HL-60 (cell line): ENCODE measurements at regions not wholly inside any gene's neighbourhood (a gene's known extent, or its start where the extent isn't known, plus 50 kb on each side); places are given as distances from the start of the nearest gene placed in this dataset.

Experiments
- CTCF ChIP-seq: IDR thresholded peaks from one replicate; pipeline ENCODE4 v1.5.1; 2011; ENCODE audit warnings: low read length, control low read depth, inconsistent platforms; ENCODE audit not compliant: insufficient read depth
- GABPA ChIP-seq: IDR thresholded peaks from 2 replicates; pipeline ENCODE4 v1.6.1; 2012; ENCODE audit warnings: low read depth
- POLR2AphosphoS5 ChIP-seq: IDR thresholded peaks from 2 replicates; pipeline ENCODE4 v1.6.1; 2012; ENCODE audit warnings: low read depth
- SPI1 ChIP-seq: IDR thresholded peaks from 2 replicates; pipeline ENCODE4 v1.6.1; 2012; ENCODE audit warnings: low read depth, mild to moderate bottlenecking, borderline replicate concordance
- TF ChIP-seq, protein P1 (sequence below): IDR thresholded peaks from 2 replicates; pipeline ENCODE4 v1.6.1; 2012; ENCODE audit warnings: low read depth; ENCODE audit not compliant: insufficient replicate concordance

GRCh38 chrX:63012574-63012973 is 338.6 kb downstream of the SPIN4 start:
- TF ChIP-seq CTCF (no peak), SPI1 (no peak), POLR2AphosphoS5 (no peak), GABPA (no peak)
- TF ChIP-seq, protein P1, sequence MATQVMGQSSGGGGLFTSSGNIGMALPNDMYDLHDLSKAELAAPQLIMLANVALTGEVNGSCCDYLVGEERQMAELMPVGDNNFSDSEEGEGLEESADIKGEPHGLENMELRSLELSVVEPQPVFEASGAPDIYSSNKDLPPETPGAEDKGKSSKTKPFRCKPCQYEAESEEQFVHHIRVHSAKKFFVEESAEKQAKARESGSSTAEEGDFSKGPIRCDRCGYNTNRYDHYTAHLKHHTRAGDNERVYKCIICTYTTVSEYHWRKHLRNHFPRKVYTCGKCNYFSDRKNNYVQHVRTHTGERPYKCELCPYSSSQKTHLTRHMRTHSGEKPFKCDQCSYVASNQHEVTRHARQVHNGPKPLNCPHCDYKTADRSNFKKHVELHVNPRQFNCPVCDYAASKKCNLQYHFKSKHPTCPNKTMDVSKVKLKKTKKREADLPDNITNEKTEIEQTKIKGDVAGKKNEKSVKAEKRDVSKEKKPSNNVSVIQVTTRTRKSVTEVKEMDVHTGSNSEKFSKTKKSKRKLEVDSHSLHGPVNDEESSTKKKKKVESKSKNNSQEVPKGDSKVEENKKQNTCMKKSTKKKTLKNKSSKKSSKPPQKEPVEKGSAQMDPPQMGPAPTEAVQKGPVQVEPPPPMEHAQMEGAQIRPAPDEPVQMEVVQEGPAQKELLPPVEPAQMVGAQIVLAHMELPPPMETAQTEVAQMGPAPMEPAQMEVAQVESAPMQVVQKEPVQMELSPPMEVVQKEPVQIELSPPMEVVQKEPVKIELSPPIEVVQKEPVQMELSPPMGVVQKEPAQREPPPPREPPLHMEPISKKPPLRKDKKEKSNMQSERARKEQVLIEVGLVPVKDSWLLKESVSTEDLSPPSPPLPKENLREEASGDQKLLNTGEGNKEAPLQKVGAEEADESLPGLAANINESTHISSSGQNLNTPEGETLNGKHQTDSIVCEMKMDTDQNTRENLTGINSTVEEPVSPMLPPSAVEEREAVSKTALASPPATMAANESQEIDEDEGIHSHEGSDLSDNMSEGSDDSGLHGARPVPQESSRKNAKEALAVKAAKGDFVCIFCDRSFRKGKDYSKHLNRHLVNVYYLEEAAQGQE: no peak
